HAP-1 (cell line): ENCODE measurements at regions not wholly inside any gene's neighbourhood (a gene's known extent, or its start where the extent isn't known, plus 50 kb on each side); places are given as distances from the start of the nearest gene placed in this dataset.

ENCODE experiments used
- DNase-seq, 2 experiments: peaks; one replicate each; pipeline ENCODE4 v3.0.0-alpha.2; 2016 to 2020; ENCODE audit warnings: low spot score in 2 of 2
- H3K27me3 ChIP-seq: fragments of 250-450 bp; sonication (Bioruptor Pico); 2 replicates; pipeline ENCODE4 v1.5.1; 2020; ENCODE audit warnings: low read depth, mild to moderate bottlenecking, moderate library complexity
- H3K36me3 ChIP-seq: fragments of 250-450 bp; sonication (Bioruptor Pico); replicated peaks from 2 replicates; pipeline ENCODE4 v1.5.1; 2020; ENCODE audit warnings: mild to moderate bottlenecking
- H3K4me1 ChIP-seq: fragments of 250-450 bp; sonication (Bioruptor Pico); 2 replicates; pipeline ENCODE4 v1.5.1; 2020; ENCODE audit warnings: mild to moderate bottlenecking
- H3K4me3 ChIP-seq: fragments of 250-450 bp; sonication (Bioruptor Pico); 2 replicates; pipeline ENCODE4 v1.5.1; 2020; ENCODE audit warnings: mild to moderate bottlenecking, moderate library complexity
- H3K9me3 ChIP-seq: fragments of 250-450 bp; sonication (Bioruptor Pico); 2 replicates; pipeline ENCODE4 v1.5.1; 2020; ENCODE audit warnings: mild to moderate bottlenecking, moderate library complexity
- in situ Hi-C: fragments of 300-500 bp; cut with MboI; formaldehyde crosslinking; loops from 3 replicates; pipeline ENCODE4 v1.14.3; 2020; ENCODE audit warnings: low sequenced_read_pairs, inconsistent platforms, mixed read lengths

DNA sequence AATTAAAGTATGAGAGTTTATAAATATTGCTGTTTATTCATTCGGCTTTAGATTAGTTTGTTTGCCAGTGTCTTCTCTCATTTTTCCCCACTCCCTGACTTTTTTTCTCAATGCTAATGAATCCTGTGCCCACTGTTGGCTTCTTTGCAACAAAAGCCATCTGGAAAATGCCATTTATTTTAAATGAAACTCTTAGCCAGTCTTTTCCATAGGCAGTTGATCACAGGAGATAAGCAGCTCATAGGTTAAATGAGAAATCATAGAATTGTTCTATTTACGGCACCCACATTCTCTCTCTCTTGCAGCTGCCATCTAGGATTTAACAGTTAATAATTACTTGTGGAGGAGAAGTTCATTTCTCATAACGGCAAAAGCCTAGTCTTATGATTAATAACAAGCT lies 249.3 kb upstream of the POM121L12 start:
- H3K4me3 ChIP-seq = no peak overlapping the region
- H3K36me3 ChIP-seq = no peaks in the 10 kb centered on the region
- in situ Hi-C loops = no loop called here
- H3K27me3 ChIP-seq = no peaks in the 10 kb centered on the region
- H3K4me1 ChIP-seq = no peaks in the 10 kb centered on the region
- H3K9me3 ChIP-seq = no peaks in the 10 kb centered on the region
- DNase-seq = no peak

DNA sequence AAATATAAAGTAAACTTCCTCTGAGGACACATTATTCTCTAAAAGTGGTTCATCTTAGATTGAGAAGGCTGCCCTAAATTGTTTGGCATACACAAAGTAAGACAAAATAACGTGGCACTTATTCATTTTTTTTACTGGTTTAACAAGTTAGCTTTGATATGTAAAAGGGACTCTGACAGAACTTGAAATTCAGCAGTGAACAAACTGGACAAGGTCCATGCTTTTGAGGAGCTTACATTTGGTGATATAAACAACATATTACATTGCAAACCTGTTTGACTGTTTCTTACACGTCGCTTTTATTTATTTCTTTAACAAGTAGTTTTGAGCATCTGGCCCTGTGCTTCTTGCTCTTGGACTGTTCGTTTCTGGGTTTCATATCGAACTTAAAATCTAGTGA lies 253.1 kb upstream of the POM121L12 start:
- H3K4me3 ChIP-seq = no peak overlapping the region
- DNase-seq = no peak
- no peaks in the 10 kb centered on the region for H3K9me3 ChIP-seq
- H3K27me3 ChIP-seq = no peaks in the 10 kb centered on the region
- no peaks in the 10 kb centered on the region for H3K4me1 ChIP-seq
- in situ Hi-C loops = no loop called here
- H3K36me3 ChIP-seq = no peaks in the 10 kb centered on the region

DNA sequence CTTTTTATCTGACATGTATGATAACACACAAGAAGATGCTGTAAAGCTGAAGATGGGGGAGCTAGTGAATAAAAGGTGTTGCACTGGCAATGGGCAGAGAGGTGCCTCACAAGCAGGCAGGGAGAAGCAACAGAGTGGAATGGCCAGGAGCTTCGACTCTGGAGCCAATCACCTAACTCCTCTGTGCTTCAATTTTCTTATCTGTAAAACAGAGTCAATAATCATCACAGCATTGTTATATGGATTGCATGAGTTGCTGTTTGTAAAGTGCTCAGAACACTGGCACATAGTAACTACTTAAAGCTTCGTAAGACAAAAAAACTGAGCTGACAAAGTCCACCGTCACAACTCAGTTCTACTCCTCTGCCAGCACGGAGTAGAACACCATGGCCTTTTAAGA lies 254.2 kb upstream of the POM121L12 start:
- no peak overlapping the region for H3K4me3 ChIP-seq
- H3K4me1 ChIP-seq = no peaks in the 10 kb centered on the region
- no peaks in the 10 kb centered on the region; the same call in 1 of the 2 replicates for H3K9me3 ChIP-seq
- no peaks in the 10 kb centered on the region for H3K36me3 ChIP-seq
- H3K27me3 ChIP-seq = no peaks in the 10 kb centered on the region
- in situ Hi-C loops = no loop called here
- DNase-seq = no peak

DNA sequence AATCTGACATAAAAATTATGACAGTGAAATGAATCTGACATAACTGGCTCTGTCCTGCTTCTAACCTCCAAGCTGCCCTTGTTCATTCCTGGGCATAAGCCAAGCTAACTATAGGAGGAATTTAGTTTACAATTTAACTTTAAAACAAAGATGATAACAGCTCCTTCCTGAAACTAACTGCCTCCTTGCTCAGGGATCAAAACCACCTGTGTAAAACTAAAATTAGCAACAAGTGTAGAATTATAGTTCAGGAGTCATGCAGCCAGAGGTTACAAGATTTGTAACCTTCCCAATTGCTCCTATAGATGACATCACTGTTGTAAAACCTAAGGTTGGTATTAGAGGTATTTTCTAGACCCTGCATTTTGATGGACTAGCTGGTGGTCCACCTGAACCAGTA lies 256.4 kb upstream of the POM121L12 start:
- no peak for DNase-seq
- Histone ChIP-seq H3K4me1 (no peaks in the 10 kb centered on the region), H3K36me3 (no peaks in the 10 kb centered on the region), H3K4me3 (no peak overlapping the region), H3K27me3 (no peaks in the 10 kb centered on the region), H3K9me3 (no peaks in the 10 kb centered on the region; the same call in 1 of the 2 replicates)
- in situ Hi-C loops = no loop called here

DNA sequence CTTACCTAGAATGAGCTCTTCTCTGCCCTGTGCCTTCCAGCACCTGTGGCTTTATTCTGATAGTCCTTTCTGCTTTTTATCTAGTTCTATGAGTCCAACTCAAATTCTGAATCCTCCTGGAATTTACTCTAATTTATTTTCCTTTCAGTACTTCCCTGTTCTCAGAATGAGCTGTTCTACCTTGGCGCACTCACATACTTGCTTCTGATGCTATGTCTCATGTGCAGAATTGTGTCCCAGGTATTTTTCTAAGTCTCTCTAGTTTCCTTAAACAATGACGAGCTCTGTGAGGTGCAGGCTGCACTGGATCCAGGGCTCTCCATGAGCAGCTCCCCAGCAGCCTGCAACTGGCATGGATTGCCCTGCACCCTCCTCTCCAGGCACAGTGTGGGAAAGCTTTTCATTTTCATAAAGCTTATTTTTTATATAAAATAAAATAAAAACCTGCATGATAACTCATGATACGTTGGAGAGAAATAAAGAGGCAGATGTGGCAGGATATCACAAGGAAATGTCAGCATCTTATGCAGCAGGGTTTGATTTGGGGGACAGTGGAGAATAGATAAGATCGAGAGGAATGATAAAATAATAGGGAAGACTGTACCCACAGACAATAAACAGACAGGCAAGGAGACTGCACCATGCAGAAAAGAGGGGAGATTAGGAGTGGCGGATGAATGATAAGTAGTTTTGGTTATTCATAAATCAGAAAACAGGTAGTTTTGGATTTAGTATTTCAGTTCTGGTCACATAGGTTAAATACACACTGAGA lies 258.2 kb upstream of the POM121L12 start:
- no peak overlapping the region for H3K4me3 ChIP-seq
- in situ Hi-C loops = no loop called here
- H3K4me1 ChIP-seq = no peaks in the 10 kb centered on the region
- no peak for DNase-seq
- H3K27me3 ChIP-seq = no peaks in the 10 kb centered on the region
- no peaks in the 10 kb centered on the region for H3K36me3 ChIP-seq
- no peaks in the 10 kb centered on the region; the same call in 1 of the 2 replicates for H3K9me3 ChIP-seq

DNA sequence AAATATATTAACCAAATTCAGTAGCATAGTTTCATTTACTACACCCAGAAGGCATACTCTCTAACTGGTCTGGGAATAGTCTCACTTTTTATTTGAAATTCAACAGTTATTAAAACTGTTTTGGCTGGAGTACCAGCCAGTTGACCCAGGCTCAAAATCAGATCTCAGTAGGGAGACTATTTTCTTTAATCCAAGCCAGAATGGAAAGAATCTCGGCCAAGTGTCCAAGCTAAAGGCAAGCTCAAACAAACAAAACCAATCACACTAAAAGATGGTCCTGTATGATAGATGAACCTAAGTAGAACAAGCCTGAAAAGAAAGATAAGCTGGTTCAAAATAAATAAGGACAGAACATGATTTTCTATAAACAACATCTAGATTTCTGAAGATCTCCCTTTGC lies 259.6 kb upstream of the POM121L12 start:
- in situ Hi-C loops = no loop called here
- H3K27me3 ChIP-seq = no peaks in the 10 kb centered on the region
- no peaks in the 10 kb centered on the region; the same call in 1 of the 2 replicates for H3K9me3 ChIP-seq
- DNase-seq = no peak
- H3K4me3 ChIP-seq = no peak overlapping the region
- H3K4me1 ChIP-seq = no peaks in the 10 kb centered on the region
- no peaks in the 10 kb centered on the region for H3K36me3 ChIP-seq

DNA sequence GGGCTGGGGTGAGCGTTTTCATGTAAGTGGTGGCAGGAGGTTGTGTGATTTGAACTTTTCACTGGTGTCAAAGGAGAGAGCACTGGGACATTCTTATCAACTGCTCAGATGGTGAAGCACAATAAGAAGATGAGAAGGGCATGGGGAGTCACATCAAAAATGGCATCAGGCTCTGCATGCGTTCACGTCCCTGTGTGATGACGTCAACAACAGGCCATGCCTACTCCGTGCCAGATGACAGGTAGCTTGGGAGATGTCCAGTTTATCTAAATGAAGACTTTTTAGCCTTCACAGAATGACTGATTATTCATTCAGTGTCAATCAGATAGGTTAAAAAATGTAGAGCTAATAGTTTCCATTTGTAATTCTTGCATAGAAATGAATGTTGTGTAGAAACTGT lies 264.3 kb upstream of the POM121L12 start:
- no peak overlapping the region for H3K4me3 ChIP-seq
- in situ Hi-C loops = no loop called here
- no peak for DNase-seq
- H3K36me3 ChIP-seq = no peaks in the 10 kb centered on the region
- no peaks in the 10 kb centered on the region for H3K9me3 ChIP-seq
- no peaks in the 10 kb centered on the region for H3K4me1 ChIP-seq
- H3K27me3 ChIP-seq = no peaks in the 10 kb centered on the region

DNA sequence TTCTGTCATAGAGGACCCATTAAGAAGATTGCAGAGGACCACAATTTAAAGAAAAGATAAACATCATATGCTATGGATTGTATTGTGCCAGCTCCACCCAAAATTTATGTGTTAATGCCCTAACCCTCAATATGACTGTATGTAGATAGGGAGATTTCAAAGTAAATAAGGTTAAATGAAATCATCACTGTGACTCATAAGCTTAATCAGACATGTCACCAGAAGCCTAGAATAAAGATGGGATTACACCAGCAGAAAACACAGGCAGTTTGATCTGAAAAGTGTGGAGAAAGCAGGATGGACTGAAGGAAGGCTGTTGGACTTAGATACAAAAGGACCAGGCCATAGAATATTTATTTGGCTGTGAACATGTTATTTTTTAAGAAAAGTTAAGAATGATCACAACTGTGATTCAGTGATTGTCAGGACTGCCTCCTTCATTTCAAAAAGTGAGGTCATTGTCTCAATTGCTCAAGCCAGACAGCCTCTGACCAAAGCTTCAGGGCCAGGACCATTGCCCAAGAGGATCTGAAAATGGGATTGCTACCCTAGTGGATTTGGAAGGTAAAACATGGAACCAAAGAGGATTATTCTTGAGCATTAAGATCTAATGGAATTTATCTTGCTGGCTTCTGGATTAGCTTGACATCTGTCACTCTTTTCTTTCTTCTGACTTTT lies 270.8 kb upstream of the POM121L12 start:
- in situ Hi-C loops = no loop called here
- DNase-seq = no peak

DNA sequence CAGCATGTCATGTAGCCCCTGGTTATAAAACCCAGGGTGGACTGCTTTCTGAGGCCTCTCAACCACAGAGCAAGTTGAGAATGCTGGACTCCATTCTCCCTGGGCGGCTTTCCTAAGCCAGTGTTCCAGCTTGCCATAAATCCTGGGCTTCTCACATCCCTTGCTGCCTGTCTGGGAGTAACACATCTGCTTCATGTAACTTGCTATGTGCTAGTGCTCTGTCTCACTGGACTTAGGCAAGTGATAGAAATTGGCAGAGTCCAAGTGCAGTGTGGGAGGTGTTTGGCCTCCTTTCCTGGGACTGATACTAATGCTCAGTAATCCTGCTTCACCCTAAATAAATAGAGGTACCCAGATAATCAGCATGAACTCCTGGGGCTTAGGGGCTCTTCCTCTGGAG lies 277.1 kb upstream of the POM121L12 start:
- H3K4me1 ChIP-seq = no peaks in the 10 kb centered on the region
- no peak for DNase-seq
- H3K4me3 ChIP-seq = no peak overlapping the region
- no peaks in the 10 kb centered on the region for H3K9me3 ChIP-seq
- in situ Hi-C loops = no loop called here
- H3K27me3 ChIP-seq = no peaks in the 10 kb centered on the region
- H3K36me3 ChIP-seq = no peaks in the 10 kb centered on the region

More for the DNA sequence above, 270.8 kb upstream of the POM121L12 start:
- Histone ChIP-seq H3K36me3 (no peaks in the 10 kb centered on the region), H3K27me3 (no peaks in the 10 kb centered on the region), H3K9me3 (no peaks in the 10 kb centered on the region), H3K4me1 (no peaks in the 10 kb centered on the region), H3K4me3 (no peak overlapping the region)

DNA sequence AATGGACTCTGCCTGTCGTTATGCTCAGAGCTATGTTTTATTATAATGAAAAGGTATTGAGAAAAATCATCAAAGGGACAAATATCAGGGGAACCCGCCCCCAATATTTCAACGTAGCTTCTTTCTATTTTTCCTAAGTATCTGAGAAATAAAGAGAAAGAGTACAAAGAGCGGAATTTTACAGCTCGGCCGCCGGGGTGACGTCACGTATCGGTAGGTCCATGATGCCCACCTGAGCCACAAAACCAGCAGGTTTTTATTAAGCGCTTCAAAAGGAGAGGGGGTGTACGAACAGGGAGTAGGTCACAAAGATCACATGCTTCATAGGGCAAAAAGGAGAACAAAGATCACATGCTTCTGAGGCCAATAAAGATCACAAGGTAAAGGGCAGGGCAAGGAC lies 281.6 kb upstream of the POM121L12 start:
- Histone ChIP-seq H3K27me3 (no peaks in the 10 kb centered on the region), H3K9me3 (no peaks in the 10 kb centered on the region), H3K36me3 (no peaks in the 10 kb centered on the region), H3K4me3 (no peak overlapping the region), H3K4me1 (no peaks in the 10 kb centered on the region)
- no peak for DNase-seq
- in situ Hi-C loops = no loop called here

DNA sequence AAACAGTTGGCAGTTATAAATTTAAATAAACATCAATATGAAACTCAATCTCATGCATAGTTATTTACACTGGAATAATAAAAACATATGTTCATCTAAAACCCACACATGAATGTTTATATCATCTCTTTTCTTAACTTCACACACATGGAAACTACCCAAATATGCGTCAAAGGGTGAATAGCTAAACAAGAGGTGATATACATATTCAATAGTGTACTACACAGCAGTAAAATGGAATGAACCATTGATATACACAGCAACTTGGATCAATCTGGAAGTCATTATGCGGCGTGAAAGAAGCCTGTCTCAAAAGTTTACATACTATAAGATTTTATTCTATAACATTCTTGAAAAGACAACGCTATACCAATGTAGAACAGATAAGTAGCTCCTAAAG lies 282.5 kb upstream of the POM121L12 start:
- in situ Hi-C loops = no loop called here
- Histone ChIP-seq H3K27me3 (no peaks in the 10 kb centered on the region), H3K36me3 (no peaks in the 10 kb centered on the region), H3K4me3 (no peak overlapping the region), H3K9me3 (no peaks in the 10 kb centered on the region), H3K4me1 (no peaks in the 10 kb centered on the region)
- no peak for DNase-seq

DNA sequence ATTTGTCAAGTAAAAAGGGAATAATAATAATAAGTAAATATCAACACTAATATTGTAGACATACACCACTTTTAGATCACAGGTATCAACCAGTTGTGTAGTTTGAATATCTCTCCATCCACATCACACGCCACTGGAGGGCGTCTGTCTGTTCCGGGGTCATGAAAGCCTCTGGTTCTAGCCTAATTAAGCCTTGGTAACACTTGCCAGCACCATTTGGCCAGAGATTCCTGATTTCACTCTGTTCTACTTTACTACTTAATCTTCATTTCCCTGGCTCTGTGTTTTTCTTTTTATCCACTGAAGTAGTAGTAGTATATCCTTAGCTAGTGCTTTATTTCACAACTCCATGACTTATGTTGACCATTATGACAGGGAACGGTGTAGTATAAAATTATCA lies 285.6 kb upstream of the POM121L12 start:
- Histone ChIP-seq H3K36me3 (no peaks in the 10 kb centered on the region), H3K4me1 (no peaks in the 10 kb centered on the region), H3K9me3 (no peaks in the 10 kb centered on the region), H3K27me3 (no peaks in the 10 kb centered on the region), H3K4me3 (no peak overlapping the region)
- in situ Hi-C loops = no loop called here
- DNase-seq = peak in 1 of 2 experiments; percentile 43

DNA sequence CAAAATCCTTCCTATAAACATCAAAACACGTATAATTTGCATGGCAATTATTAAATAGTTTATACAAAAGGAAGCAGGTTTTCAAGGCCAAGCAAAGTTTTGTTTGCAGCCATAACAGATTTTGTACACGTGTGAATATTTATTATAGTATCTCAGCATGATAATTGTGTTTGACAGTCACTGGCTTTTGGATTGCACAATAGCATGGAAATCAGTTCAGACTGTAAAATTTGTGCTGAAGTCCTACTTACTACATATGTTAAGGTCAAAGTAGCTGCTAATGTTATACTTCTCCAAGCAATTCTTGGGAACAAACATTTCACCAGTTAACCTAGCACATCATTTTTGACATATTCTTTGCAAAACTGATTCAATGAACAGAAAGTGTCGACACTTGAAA lies 287.6 kb upstream of the POM121L12 start:
- DNase-seq = no peak
- in situ Hi-C loops = no loop called here
- Histone ChIP-seq H3K9me3 (no peaks in the 10 kb centered on the region), H3K4me1 (no peaks in the 10 kb centered on the region), H3K36me3 (no peaks in the 10 kb centered on the region), H3K27me3 (no peaks in the 10 kb centered on the region), H3K4me3 (no peak overlapping the region)

DNA sequence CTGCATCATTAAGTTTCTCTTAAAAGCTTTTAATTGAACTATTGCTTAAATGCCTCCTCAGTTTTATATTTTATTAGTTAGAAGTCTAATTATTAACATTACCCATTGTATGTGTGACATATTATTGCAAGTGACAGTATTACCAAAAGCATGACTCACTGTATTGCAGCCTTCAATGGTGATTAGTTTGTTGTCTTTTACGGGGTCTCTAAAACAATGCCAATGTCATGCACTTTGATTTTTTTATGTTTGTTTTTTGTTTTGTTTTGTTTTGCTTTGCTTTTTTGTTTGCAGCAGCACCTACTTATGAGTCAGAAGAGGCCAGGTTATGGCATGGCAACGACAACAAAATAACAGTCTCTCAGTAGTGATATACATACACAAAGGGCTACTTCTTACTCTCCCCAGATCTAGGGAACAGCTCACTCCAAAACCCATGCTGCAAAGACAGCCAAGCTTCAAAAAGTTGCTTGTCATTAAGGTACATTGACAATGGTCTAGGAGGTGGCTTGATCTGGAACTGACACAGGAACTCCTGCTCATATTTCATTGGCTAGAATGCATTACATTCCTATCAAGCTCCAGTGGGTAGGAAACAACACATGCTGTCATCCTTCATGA lies 293.7 kb upstream of the POM121L12 start:
- H3K4me3 ChIP-seq = no peak overlapping the region
- H3K9me3 ChIP-seq = no peaks in the 10 kb centered on the region
- no peaks in the 10 kb centered on the region for H3K4me1 ChIP-seq
- in situ Hi-C loops = no loop called here
- no peaks in the 10 kb centered on the region for H3K27me3 ChIP-seq
- no peaks in the 10 kb centered on the region for H3K36me3 ChIP-seq
- no peak for DNase-seq
